Gastroesophageal sphincter (tissue), 4 donors: ENCODE measurements at regions not wholly inside any gene's neighbourhood (a gene's known extent, or its start where the extent isn't known, plus 50 kb on each side); places are given as distances from the start of the nearest gene placed in this dataset.
"Not testable (repeated sequence)": the region's sequence is repeated elsewhere in the genome, so short reads cannot be mapped to it uniquely, and the experiment has no call there.

ENCODE experiments used
- ATAC-seq: fragments of 150-250 bp; one replicate; pipeline ENCODE4 v1.9.1; 2016; ENCODE audit warnings: mild to moderate bottlenecking, moderate library complexity
- H3K27ac ChIP-seq, 4 donors: fragments of 200-600 bp; sonication (generic) in 3 of 4; 1 replicate in 3 of 4; 2 replicates in 1 of 4; pipeline ENCODE4 v1.5.1; 2016 to 2019
- H3K27me3 ChIP-seq: fragments of 200-600 bp; sonication (generic); one replicate; pipeline ENCODE4 v1.5.1; 2019
- H3K36me3 ChIP-seq, 2 donors: fragments of 200-600 bp; sonication (generic); one replicate each; pipeline ENCODE4 v1.5.1; 2019; ENCODE audit warnings: control low read depth in 1 of 2
- H3K4me1 ChIP-seq, 3 donors: fragments of 200-600 bp; sonication (generic); 1 replicate in 2 of 3; 2 replicates in 1 of 3; pipeline ENCODE4 v1.5.1; 2016 to 2019; ENCODE audit warnings: control low read depth in 2 of 3
- H3K4me3 ChIP-seq, 2 donors: fragments of 200-600 bp; sonication (generic); one replicate each; pipeline ENCODE4 v1.5.1; 2019; ENCODE audit warnings: mild to moderate bottlenecking in 1 of 2, moderate library complexity in 1 of 2
- H3K9me3 ChIP-seq, 3 donors: fragments of 200-600 bp; sonication (generic); one replicate each; pipeline ENCODE4 v1.5.1; 2017 to 2019; ENCODE audit warnings: control low read depth in 2 of 3
- EP300 ChIP-seq: sonication (generic); formaldehyde crosslinking; IDR thresholded peaks from one replicate; pipeline ENCODE4 v1.6.1; 2017; ENCODE audit warnings: antibody characterized with exemption, mild to moderate bottlenecking
- POLR2A ChIP-seq, 2 donors: fragments of 450-650 bp; IDR thresholded peaks; one replicate each; pipeline ENCODE4 v1.6.1; 2017; ENCODE audit warnings: antibody characterized with exemption in 2 of 2, mild to moderate bottlenecking in 2 of 2, moderate library complexity in 1 of 2
- POLR2AphosphoS5 ChIP-seq: sonication (generic); formaldehyde crosslinking; IDR thresholded peaks from one replicate; pipeline ENCODE4 v1.6.1; 2017; ENCODE audit warnings: antibody characterized with exemption
- WGBS, 2 donors: methylation state at CpG; one replicate each; pipeline ENCODE4 v1.1.5; 2018; ENCODE audit warnings: low coverage in 1 of 2; 5-methylcytosine and 5-hydroxymethylcytosine counted together
- TF ChIP-seq, protein P1 (sequence below), 4 experiments: fragments of 200-600 bp in 2 of 4; fragments of 450-650 bp in 2 of 4; sonication (generic) in 1 of 4; IDR thresholded peaks; one replicate each; pipeline ENCODE4 v1.5.1; 2017 to 2019; ENCODE audit warnings: antibody characterized with exemption in 4 of 4, mild to moderate bottlenecking in 2 of 4, moderate library complexity in 2 of 4

DNA sequence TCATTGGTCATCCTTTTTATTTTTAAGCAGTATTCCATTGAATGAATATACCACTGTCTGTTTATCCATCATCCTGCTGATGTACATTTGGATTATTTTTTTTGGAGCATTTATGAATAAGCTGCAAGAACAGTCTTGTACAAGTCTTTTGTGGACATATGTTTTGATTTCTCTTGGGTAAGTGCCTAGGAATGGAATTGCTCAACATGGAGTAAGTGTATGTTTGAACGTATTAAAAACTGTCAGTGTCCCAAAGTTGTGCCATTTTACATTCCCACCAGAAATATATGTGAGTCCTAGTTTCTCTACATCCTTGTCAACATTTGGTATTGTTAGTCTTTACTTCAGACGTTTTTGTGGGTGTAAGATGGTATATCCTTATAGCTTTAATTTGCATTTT is 287.0 kb upstream of the POF1B start:
- TF ChIP-seq EP300, result no peak
- TF ChIP-seq, protein P1, sequence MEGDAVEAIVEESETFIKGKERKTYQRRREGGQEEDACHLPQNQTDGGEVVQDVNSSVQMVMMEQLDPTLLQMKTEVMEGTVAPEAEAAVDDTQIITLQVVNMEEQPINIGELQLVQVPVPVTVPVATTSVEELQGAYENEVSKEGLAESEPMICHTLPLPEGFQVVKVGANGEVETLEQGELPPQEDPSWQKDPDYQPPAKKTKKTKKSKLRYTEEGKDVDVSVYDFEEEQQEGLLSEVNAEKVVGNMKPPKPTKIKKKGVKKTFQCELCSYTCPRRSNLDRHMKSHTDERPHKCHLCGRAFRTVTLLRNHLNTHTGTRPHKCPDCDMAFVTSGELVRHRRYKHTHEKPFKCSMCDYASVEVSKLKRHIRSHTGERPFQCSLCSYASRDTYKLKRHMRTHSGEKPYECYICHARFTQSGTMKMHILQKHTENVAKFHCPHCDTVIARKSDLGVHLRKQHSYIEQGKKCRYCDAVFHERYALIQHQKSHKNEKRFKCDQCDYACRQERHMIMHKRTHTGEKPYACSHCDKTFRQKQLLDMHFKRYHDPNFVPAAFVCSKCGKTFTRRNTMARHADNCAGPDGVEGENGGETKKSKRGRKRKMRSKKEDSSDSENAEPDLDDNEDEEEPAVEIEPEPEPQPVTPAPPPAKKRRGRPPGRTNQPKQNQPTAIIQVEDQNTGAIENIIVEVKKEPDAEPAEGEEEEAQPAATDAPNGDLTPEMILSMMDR (IDR thresholded peaks at IDR 0.05), result no peak
- no peak for TF ChIP-seq POLR2AphosphoS5
- TF ChIP-seq POLR2A (IDR thresholded peaks at IDR 0.05), result no peak
- ATAC-seq, result no peak
- Histone ChIP-seq H3K4me1 (no peaks in the 10 kb centered on the region), H3K27ac (no peak overlapping the region), H3K36me3 (no peaks in the 10 kb centered on the region), H3K4me3 (no peak overlapping the region), H3K9me3 (no peaks in the 10 kb centered on the region), H3K27me3 (no peaks in the 10 kb centered on the region)
- 40 to 46% methylated on average over 2 of the region's 2 CpGs for WGBS, 2 donors

DNA sequence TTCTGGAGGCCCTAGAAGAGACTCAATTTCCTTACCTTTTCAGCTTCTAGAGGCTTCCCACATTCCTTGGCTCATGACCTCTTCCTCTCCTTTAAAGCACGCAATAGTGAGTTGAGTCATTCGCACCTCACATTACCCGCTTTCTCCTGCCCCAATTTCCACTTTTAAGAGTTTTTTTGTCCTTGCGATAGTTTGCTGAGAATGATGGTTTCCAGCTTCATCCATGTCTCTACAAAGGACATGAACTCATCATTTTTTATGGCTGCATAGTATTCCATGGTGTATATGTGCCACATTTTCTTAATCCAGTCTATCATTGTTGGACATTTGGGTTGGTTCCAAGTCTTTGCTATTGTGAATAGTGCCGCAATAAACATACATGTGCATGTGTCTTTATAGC is 284.5 kb upstream of the POF1B start:
- 87 to 95% methylated on average over 3 to 4 of the region's 5 CpGs for WGBS, 2 donors
- not testable (repeated sequence) for H3K9me3 ChIP-seq, H3K36me3 ChIP-seq, H3K4me1 ChIP-seq, ATAC-seq, H3K4me3 ChIP-seq, H3K27me3 ChIP-seq, H3K27ac ChIP-seq

DNA sequence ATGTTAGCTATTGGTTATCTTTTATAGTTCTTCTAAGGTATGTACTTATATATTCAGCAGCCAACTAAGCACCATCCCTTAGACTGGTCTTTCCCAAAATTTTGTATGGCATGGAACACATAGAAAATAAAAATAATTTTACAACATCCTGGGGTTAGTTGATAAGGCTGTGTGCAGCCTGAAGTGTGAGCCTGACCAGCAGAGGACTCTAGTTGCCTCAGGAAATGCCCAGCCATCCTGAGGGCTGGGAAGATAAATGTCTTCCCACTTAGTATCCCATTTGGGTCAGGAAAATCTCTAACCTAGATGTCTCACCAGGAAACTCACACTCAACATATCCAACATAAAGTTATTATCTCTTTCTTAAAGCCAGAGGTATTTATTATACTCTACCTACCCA is 251.4 kb upstream of the POF1B start:
- no peak for TF ChIP-seq EP300
- TF ChIP-seq POLR2AphosphoS5, result no peak
- TF ChIP-seq POLR2A (IDR thresholded peaks at IDR 0.05), result no peak
- TF ChIP-seq, protein P1 (IDR thresholded peaks at IDR 0.05), result no peak
- H3K27ac ChIP-seq, result no peak overlapping the region
- H3K4me1 ChIP-seq, result no peaks in the 10 kb centered on the region
- no peak for ATAC-seq
- no peak overlapping the region for H3K4me3 ChIP-seq
- no peaks in the 10 kb centered on the region for H3K9me3 ChIP-seq
- no peaks in the 10 kb centered on the region for H3K27me3 ChIP-seq
- no peaks in the 10 kb centered on the region for H3K36me3 ChIP-seq

DNA sequence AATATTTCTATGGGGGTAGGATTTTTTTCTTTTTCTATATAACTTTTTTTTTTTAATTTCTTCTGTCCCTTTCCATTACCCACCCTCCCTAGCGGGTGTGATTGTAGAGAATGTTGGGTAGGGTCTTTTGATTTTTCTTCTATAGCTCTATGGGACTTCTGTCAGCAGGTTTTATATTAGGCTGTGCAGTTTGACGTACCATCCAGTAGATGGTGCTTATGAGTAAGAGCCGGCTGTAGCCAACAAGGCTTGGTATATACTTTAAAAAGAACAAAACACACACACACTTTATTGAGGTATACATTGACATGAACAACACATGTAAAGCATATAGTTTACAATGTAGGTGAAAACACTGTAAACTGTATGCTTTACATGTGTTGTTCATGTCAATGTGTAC is 247.9 kb upstream of the POF1B start:
- 37% methylated on average over 3 of the region's 3 CpGs; no CpG with 5 or more reads in 1 of the 2 donors for WGBS, 2 donors
- Histone ChIP-seq H3K9me3 (no peaks in the 10 kb centered on the region), H3K36me3 (no peaks in the 10 kb centered on the region), H3K4me3 (no peak overlapping the region), H3K27ac (no peak overlapping the region), H3K27me3 (no peaks in the 10 kb centered on the region), H3K4me1 (no peaks in the 10 kb centered on the region)
- TF ChIP-seq, protein P1 (IDR thresholded peaks at IDR 0.05), result no peak
- TF ChIP-seq EP300 (no peak), POLR2A (IDR thresholded peaks at IDR 0.05) (no peak)
- ATAC-seq, result no peak

DNA sequence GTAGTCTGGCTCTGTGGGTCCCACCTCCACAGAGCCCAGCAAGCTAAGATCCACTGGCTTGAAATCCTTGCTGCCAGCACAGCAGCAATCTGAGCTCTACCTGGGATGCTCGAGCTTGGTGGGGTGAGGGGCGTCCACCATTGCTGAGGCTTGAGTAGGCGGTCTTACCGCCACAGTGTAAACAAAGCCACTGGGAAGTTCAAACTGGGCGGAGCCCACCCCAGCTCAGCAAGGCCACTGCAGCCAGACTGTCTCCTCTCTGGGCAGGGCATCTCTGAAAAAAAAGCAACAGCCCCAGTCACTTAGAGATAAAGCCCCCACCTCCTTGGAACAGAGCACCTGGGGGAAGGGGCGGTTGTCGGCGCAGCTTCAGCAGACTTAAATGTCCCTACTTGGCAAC is 243.2 kb upstream of the POF1B start:
- Histone ChIP-seq H3K4me3 (no peak overlapping the region), H3K9me3 (no peaks in the 10 kb centered on the region), H3K36me3 (no peaks in the 10 kb centered on the region), H3K4me1 (no peaks in the 10 kb centered on the region), H3K27ac (no peak overlapping the region), H3K27me3 (no peaks in the 10 kb centered on the region)
- TF ChIP-seq EP300 (no peak), POLR2AphosphoS5 (no peak), POLR2A (IDR thresholded peaks at IDR 0.05) (no peak)
- TF ChIP-seq, protein P1 (IDR thresholded peaks at IDR 0.05), result no peak
- no CpG with 5 or more reads among the region's 8 CpGs for WGBS, 2 donors
- no peak for ATAC-seq

DNA sequence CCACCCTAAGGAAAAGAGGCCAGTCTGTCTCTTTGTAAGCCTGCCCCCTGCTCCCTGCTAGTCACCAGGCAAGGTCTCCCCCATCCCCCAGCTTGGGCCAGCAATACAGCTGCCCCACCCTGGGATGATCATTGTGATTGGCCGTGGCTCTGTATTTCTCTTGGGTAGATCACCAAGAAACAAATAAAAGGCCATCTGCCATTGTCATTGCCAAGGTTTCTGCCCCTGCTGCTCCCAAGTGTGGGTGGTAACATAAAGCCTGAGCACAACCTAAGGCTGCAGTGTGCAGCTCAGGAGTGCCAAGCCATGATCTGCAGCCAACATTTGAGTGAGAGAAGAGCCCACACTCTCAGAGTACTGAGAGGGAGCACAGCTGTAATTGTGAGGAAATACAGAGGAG is 241.0 kb upstream of the POF1B start:
- Histone ChIP-seq H3K27me3 (no peaks in the 10 kb centered on the region), H3K4me1 (no peaks in the 10 kb centered on the region), H3K9me3 (no peaks in the 10 kb centered on the region), H3K27ac (no peak overlapping the region), H3K36me3 (no peaks in the 10 kb centered on the region), H3K4me3 (no peak overlapping the region)
- TF ChIP-seq, protein P1 (IDR thresholded peaks at IDR 0.05), result no peak
- no peak for TF ChIP-seq POLR2A (IDR thresholded peaks at IDR 0.05)
- no peak for TF ChIP-seq EP300
- TF ChIP-seq POLR2AphosphoS5, result no peak
- WGBS, 2 donors, result 20% methylated on average over 1 of the region's 1 CpG; no CpG with 5 or more reads in 1 of the 2 donors
- no peak for ATAC-seq
